ENCODE measurements at regions not wholly inside any gene's neighbourhood (a gene's known extent, or its start where the extent isn't known, plus 50 kb on each side); places are given as distances from the start of the nearest gene placed in this dataset.

DNA sequence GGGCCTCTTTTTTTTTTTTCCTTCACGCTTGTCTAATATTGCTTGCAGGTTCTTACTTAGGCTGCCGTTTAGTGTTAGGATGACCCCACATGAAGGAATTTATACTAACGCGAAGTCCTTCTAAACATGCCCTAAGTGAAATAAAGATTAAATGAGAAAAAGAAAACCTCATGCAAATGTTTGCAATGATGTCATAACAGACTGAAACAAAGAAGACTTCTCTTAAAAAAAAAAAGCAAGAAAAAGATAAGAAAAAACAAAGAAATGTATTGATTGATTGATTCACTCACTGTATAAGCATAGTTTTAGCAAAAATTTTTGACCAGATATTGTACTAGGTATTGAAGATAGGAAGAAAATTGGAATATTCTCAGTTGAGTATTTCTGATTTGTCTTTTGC, 418.2 kb downstream of the IRS2 start:
- CTCF ChIA-PET = interaction anchor here (1.0 kb wide), 1 partner anchor 407 kb away, joined by 4 read pairs; no protein-coding TSS in a partner anchor
- ATAC-seq = no peak

DNA sequence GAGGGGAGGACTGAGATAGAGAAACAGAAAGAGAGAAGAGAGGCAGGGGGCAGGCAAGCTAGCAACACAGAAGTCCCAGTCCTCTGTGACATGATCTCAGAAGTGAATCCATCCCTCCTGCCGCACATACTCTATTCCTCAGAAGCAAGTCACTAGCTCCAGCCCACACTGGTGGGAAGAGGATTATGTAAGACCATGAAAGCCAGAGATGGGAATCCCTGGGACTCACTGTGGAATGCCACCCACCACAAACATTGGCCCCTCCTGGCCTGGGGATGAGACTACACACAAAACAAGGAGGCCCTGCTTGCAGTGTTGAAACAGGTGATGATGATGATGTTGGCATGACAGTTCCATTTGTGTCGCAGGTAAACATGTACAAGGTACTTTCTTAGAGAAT, 419.9 kb downstream of the IRS2 start:
- ChIA-PET POLR2A (no interaction called here), CTCF (interaction anchor here (0.7 kb wide), 1 partner anchor 209 kb away, joined by 3 read pairs; no protein-coding TSS in a partner anchor), SMC1A (ENCODE audit: uncharacterized antibody, unreplicated experiment) (interaction anchor here (0.6 kb wide), 1 partner anchor 103 kb away, joined by 3 read pairs; no protein-coding TSS in a partner anchor), RAD21 (ENCODE audit: unreplicated experiment) (no interaction called here)
- no peak for ATAC-seq
- H3K4me3 ChIP-seq = no peak overlapping the region
- no peaks in the 10 kb centered on the region for H3K9me3 ChIP-seq (replicated peaks; ENCODE audit: control insufficient read depth, insufficient read depth, low read length)
- H3K27ac ChIP-seq (ENCODE audit: control insufficient read depth, insufficient read depth) = no peak overlapping the region
- 56% methylated on average over 2 of the region's 2 CpGs for WGBS (ENCODE audit: insufficient coverage, insufficient replicate concordance, low lambda C conversion rate, missing lambda C conversion rate)
- FAIRE-seq = no peak
- no peak for DNase-seq (ENCODE audit: low read depth, low spot score)
- H3K36me3 ChIP-seq (ENCODE audit: control insufficient read depth in 2 of 2, insufficient read depth in 2 of 2, low read length in 1 of 2) = no peaks in the 10 kb centered on the region
- no peak overlapping the region for H2AFZ ChIP-seq (ENCODE audit: control insufficient read depth, low read depth, low read length)
- no peaks in the 10 kb centered on the region for H3K79me2 ChIP-seq (ENCODE audit: control insufficient read depth, insufficient read depth, low read length)
- no peaks in the 10 kb centered on the region for H3K4me1 ChIP-seq (ENCODE audit: control insufficient read depth, insufficient read depth, low read length)
- in situ Hi-C loops (cut with MboI) = no loop called here
- H3K9ac ChIP-seq (ENCODE audit: control insufficient read depth, insufficient read depth, low read length) = no peak overlapping the region
- no peak overlapping the region for H3K4me2 ChIP-seq (ENCODE audit: control insufficient read depth, insufficient read depth)
- no peaks in the 10 kb centered on the region for H3K27me3 ChIP-seq (replicated peaks in 1 of 2; ENCODE audit: control insufficient read depth in 2 of 2, insufficient read depth in 2 of 2, low read length in 1 of 2)
- H4K20me1 ChIP-seq (ENCODE audit: control insufficient read depth, insufficient read depth) = no peaks in the 10 kb centered on the region
- intact Hi-C loops (cut with micrococcal nuclease; ENCODE audit: unreplicated experiment) = no loop called here
- BruUV-seq (replicated peaks) = no TSS peak
- TF ChIP-seq SMARCA5 (IDR thresholded peaks at IDR 0.05) = no peak
- TF ChIP-seq, protein P1, sequence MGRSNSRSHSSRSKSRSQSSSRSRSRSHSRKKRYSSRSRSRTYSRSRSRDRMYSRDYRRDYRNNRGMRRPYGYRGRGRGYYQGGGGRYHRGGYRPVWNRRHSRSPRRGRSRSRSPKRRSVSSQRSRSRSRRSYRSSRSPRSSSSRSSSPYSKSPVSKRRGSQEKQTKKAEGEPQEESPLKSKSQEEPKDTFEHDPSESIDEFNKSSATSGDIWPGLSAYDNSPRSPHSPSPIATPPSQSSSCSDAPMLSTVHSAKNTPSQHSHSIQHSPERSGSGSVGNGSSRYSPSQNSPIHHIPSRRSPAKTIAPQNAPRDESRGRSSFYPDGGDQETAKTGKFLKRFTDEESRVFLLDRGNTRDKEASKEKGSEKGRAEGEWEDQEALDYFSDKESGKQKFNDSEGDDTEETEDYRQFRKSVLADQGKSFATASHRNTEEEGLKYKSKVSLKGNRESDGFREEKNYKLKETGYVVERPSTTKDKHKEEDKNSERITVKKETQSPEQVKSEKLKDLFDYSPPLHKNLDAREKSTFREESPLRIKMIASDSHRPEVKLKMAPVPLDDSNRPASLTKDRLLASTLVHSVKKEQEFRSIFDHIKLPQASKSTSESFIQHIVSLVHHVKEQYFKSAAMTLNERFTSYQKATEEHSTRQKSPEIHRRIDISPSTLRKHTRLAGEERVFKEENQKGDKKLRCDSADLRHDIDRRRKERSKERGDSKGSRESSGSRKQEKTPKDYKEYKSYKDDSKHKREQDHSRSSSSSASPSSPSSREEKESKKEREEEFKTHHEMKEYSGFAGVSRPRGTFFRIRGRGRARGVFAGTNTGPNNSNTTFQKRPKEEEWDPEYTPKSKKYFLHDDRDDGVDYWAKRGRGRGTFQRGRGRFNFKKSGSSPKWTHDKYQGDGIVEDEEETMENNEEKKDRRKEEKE (IDR thresholded peaks at IDR 0.05) = no peak
- no peak for TF ChIP-seq TCF7 (IDR thresholded peaks at IDR 0.05; ENCODE audit: borderline replicate concordance)
- TF ChIP-seq TCF12 (IDR thresholded peaks at IDR 0.05; ENCODE audit: low read depth, low read length) = no peak
- no peak for TF ChIP-seq ZNF207 (IDR thresholded peaks at IDR 0.05; ENCODE audit: borderline replicate concordance)
- TF ChIP-seq, protein P2, sequence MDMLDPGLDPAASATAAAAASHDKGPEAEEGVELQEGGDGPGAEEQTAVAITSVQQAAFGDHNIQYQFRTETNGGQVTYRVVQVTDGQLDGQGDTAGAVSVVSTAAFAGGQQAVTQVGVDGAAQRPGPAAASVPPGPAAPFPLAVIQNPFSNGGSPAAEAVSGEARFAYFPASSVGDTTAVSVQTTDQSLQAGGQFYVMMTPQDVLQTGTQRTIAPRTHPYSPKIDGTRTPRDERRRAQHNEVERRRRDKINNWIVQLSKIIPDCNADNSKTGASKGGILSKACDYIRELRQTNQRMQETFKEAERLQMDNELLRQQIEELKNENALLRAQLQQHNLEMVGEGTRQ (IDR thresholded peaks at IDR 0.05; ENCODE audit: borderline replicate concordance, low read depth, low read length) = no peak
- no peak for TF ChIP-seq RFX5 (IDR thresholded peaks at IDR 0.05; ENCODE audit: low read depth, low read length)
- TF ChIP-seq, protein P3, sequence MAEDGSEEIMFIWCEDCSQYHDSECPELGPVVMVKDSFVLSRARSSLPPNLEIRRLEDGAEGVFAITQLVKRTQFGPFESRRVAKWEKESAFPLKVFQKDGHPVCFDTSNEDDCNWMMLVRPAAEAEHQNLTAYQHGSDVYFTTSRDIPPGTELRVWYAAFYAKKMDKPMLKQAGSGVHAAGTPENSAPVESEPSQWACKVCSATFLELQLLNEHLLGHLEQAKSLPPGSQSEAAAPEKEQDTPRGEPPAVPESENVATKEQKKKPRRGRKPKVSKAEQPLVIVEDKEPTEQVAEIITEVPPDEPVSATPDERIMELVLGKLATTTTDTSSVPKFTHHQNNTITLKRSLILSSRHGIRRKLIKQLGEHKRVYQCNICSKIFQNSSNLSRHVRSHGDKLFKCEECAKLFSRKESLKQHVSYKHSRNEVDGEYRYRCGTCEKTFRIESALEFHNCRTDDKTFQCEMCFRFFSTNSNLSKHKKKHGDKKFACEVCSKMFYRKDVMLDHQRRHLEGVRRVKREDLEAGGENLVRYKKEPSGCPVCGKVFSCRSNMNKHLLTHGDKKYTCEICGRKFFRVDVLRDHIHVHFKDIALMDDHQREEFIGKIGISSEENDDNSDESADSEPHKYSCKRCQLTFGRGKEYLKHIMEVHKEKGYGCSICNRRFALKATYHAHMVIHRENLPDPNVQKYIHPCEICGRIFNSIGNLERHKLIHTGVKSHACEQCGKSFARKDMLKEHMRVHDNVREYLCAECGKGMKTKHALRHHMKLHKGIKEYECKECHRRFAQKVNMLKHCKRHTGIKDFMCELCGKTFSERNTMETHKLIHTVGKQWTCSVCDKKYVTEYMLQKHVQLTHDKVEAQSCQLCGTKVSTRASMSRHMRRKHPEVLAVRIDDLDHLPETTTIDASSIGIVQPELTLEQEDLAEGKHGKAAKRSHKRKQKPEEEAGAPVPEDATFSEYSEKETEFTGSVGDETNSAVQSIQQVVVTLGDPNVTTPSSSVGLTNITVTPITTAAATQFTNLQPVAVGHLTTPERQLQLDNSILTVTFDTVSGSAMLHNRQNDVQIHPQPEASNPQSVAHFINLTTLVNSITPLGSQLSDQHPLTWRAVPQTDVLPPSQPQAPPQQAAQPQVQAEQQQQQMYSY (CRISPR knock-in tag; IDR thresholded peaks at IDR 0.05) = no peak
- no peak for TF ChIP-seq BRCA1 (IDR thresholded peaks at IDR 0.05; ENCODE audit: low read depth, low read length)

More for the DNA sequence above, 418.2 kb downstream of the IRS2 start:
- Histone ChIP-seq H2AFZ (ENCODE audit: control insufficient read depth, low read depth, low read length) (no peak overlapping the region), H3K36me3 (ENCODE audit: control insufficient read depth in 2 of 2, insufficient read depth in 2 of 2, low read length in 1 of 2) (no peaks in the 10 kb centered on the region), H3K9me3 (replicated peaks; ENCODE audit: control insufficient read depth, insufficient read depth, low read length) (no peaks in the 10 kb centered on the region), H4K20me1 (ENCODE audit: control insufficient read depth, insufficient read depth) (no peaks in the 10 kb centered on the region), H3K79me2 (ENCODE audit: control insufficient read depth, insufficient read depth, low read length) (no peaks in the 10 kb centered on the region), H3K27ac (ENCODE audit: control insufficient read depth, insufficient read depth) (no peak overlapping the region), H3K4me2 (ENCODE audit: control insufficient read depth, insufficient read depth) (no peak overlapping the region), H3K9ac (ENCODE audit: control insufficient read depth, insufficient read depth, low read length) (no peak overlapping the region), H3K4me1 (ENCODE audit: control insufficient read depth, insufficient read depth, low read length) (no peaks in the 10 kb centered on the region), H3K4me3 (no peak overlapping the region), H3K27me3 (replicated peaks in 1 of 2; ENCODE audit: control insufficient read depth in 2 of 2, insufficient read depth in 2 of 2, low read length in 1 of 2) (no peaks in the 10 kb centered on the region)
- no peak for DNase-seq (ENCODE audit: low read depth, low spot score)
- FAIRE-seq = no peak
- ChIA-PET RAD21 (ENCODE audit: unreplicated experiment) (no interaction called here), POLR2A (no interaction called here), SMC1A (ENCODE audit: uncharacterized antibody, unreplicated experiment) (no interaction called here)
- WGBS (ENCODE audit: insufficient coverage, insufficient replicate concordance, low lambda C conversion rate, missing lambda C conversion rate) = 45% methylated on average over 4 of the region's 4 CpGs
- in situ Hi-C loops (cut with MboI) = no loop called here
- intact Hi-C loops (cut with micrococcal nuclease; ENCODE audit: unreplicated experiment) = no loop called here
- TF ChIP-seq CEBPB (IDR thresholded peaks at IDR 0.05; ENCODE audit: borderline replicate concordance in 1 of 2, low read depth in 2 of 2, low read length in 2 of 2) = no peak
- no TSS peak for BruUV-seq (replicated peaks)

Data from GM12878 (cell line).